ENCODE measurements at regions not wholly inside any gene's neighbourhood (a gene's known extent, or its start where the extent isn't known, plus 50 kb on each side); places are given as distances from the start of the nearest gene placed in this dataset.

DNA sequence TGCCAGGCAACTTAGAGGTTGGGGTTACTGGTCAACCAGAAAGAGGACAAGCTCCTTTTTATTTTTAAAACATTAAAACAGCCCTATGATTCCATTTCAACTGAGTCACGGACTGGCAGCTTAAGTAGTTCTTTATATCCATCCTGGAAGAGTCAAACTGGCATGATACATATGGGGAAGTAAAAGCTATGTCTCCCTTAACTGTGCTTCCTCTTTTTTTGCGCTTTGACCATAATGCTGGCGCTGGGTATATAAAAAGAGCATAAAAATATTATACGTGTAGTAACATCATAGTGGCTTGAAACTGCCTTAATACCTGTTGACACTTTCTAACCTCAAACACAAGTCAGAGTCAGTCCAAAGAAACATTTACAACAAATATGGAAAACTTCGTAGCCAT is 274.4 kb downstream of the CSNK1G3 start:
- TF ChIP-seq, protein P1, sequence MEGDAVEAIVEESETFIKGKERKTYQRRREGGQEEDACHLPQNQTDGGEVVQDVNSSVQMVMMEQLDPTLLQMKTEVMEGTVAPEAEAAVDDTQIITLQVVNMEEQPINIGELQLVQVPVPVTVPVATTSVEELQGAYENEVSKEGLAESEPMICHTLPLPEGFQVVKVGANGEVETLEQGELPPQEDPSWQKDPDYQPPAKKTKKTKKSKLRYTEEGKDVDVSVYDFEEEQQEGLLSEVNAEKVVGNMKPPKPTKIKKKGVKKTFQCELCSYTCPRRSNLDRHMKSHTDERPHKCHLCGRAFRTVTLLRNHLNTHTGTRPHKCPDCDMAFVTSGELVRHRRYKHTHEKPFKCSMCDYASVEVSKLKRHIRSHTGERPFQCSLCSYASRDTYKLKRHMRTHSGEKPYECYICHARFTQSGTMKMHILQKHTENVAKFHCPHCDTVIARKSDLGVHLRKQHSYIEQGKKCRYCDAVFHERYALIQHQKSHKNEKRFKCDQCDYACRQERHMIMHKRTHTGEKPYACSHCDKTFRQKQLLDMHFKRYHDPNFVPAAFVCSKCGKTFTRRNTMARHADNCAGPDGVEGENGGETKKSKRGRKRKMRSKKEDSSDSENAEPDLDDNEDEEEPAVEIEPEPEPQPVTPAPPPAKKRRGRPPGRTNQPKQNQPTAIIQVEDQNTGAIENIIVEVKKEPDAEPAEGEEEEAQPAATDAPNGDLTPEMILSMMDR (IDR thresholded peaks at IDR 0.05), result no peak
- no peak for TF ChIP-seq POLR2A (IDR thresholded peaks at IDR 0.05)

Data from thyroid gland (tissue), 4 donors.